SK-N-SH (cell line): ENCODE measurements at regions not wholly inside any gene's neighbourhood (a gene's known extent, or its start where the extent isn't known, plus 50 kb on each side); places are given as distances from the start of the nearest gene placed in this dataset.

Experiments
- CTCF ChIA-PET: fragments of 300-600, 350-600 bp; formaldehyde crosslinking; extraction: SDS; loops from one replicate; lab custom pipeline; 2021; lab: Yijun Ruan, JAX
- POLR2A ChIA-PET: fragments of 350-600 bp; sonication (Branson Sonifier 250); formaldehyde crosslinking; extraction: SDS; loops from one replicate; lab custom pipeline; 2020; ENCODE audit warnings: antibody characterized with exemption, inconsistent platforms; lab: Yijun Ruan, JAX
- DNase-seq: peaks from one replicate; pipeline ENCODE4 v3.0.0; 2012
- H2AFZ ChIP-seq: fragments of 200-600 bp; sonication (generic); 2 replicates; pipeline ENCODE4 v1.8.1; 2016; ENCODE audit warnings: antibody characterized with exemption, mild to moderate bottlenecking, low read depth
- H3F3A ChIP-seq: fragments of 200-600 bp; sonication (generic); replicated peaks from 2 replicates; pipeline ENCODE3; 2016; ENCODE audit warnings: antibody characterized with exemption, mild to moderate bottlenecking; ENCODE audit not compliant: insufficient read depth
- H3K27ac ChIP-seq, 2 experiments: fragments of 200-500 bp in 1 of 2; fragments of 200-600 bp in 1 of 2; sonication (Bioruptor generic) in 1 of 2; sonication (generic), shearing (Covaris generic) in 1 of 2; 2 replicates each; pipeline versions ENCODE4 v1.5.1 to v1.6.1; 2014 to 2016; ENCODE audit warnings: low read depth in 2 of 2, inconsistent platforms in 1 of 2, low read length in 1 of 2, mild to moderate bottlenecking in 1 of 2, mixed read lengths in 1 of 2
- H3K27me3 ChIP-seq: fragments of 200-600 bp; sonication (generic), shearing (Covaris generic); 2 replicates; pipeline ENCODE4 v1.6.1; 2016; ENCODE audit warnings: mixed run types; ENCODE audit not compliant: insufficient read depth
- H3K36me3 ChIP-seq, 2 experiments: fragments of 200-500 bp in 1 of 2; fragments of 200-600 bp in 1 of 2; sonication (Bioruptor generic) in 1 of 2; sonication (generic) in 1 of 2; replicated peaks in 1 of 2; 2 replicates each; pipeline versions ENCODE3 to v1.5.1; 2014 to 2016; ENCODE audit warnings: low read length in 1 of 2, mild to moderate bottlenecking in 1 of 2; ENCODE audit not compliant: insufficient read depth in 2 of 2, control insufficient read depth in 1 of 2
- H3K4me1 ChIP-seq, 2 experiments: fragments of 200-500 bp in 1 of 2; fragments of 200-600 bp in 1 of 2; sonication (Bioruptor generic) in 1 of 2; sonication (generic), shearing (Covaris generic) in 1 of 2; 2 replicates each; pipeline versions ENCODE4 v1.5.1 to v1.6.1; 2014 to 2016; ENCODE audit warnings: low read depth in 1 of 2, low read length in 1 of 2, mixed run types in 1 of 2; ENCODE audit not compliant: insufficient read depth in 2 of 2, control insufficient read depth in 1 of 2
- H3K4me2 ChIP-seq: fragments of 200-600 bp; sonication (generic), shearing (Covaris generic); 2 replicates; pipeline ENCODE4 v1.6.1; 2017; ENCODE audit warnings: mixed run types
- H3K4me3 ChIP-seq, 2 experiments: fragments of 200-500 bp in 1 of 2; fragments of 200-600 bp in 1 of 2; sonication (Bioruptor generic) in 1 of 2; sonication (generic), shearing (Covaris generic) in 1 of 2; 2 replicates each; pipeline versions ENCODE4 v1.5.1 to v1.8.1; 2014 to 2016; ENCODE audit warnings: low read depth in 2 of 2, inconsistent platforms in 1 of 2, low read length in 1 of 2, mild to moderate bottlenecking in 1 of 2, mixed read lengths in 1 of 2, moderate library complexity in 1 of 2
- H3K79me2 ChIP-seq: fragments of 200-600 bp; sonication (generic); 2 replicates; pipeline ENCODE4 v1.8.1; 2017; ENCODE audit warnings: mild to moderate bottlenecking; ENCODE audit not compliant: insufficient read depth
- H3K9ac ChIP-seq: fragments of 200-600 bp; sonication (generic); 2 replicates; pipeline ENCODE4 v1.6.1; 2017; ENCODE audit warnings: mixed run types
- H3K9me2 ChIP-seq: fragments of 200-600 bp; sonication (generic); 2 replicates; pipeline ENCODE4 v1.6.1; 2017; ENCODE audit warnings: mixed run types
- H3K9me3 ChIP-seq: fragments of 200-600 bp; sonication (generic); 2 replicates; pipeline ENCODE4 v1.6.1; 2017; ENCODE audit warnings: mixed run types, mild to moderate bottlenecking, moderate library complexity
- H4K20me1 ChIP-seq: fragments of 200-600 bp; sonication (generic); 2 replicates; pipeline ENCODE4 v1.6.1; 2017; ENCODE audit warnings: mild to moderate bottlenecking, mixed run types; ENCODE audit not compliant: insufficient read depth
- EP300 ChIP-seq, 2 experiments: IDR thresholded peaks; 2 replicates each; pipeline versions ENCODE4 v1.4.0 to v1.6.1; 2012; ENCODE audit warnings: borderline replicate concordance in 1 of 2, low read depth in 1 of 2, low read length in 1 of 2
- GATA2 ChIP-seq: sonication (generic); formaldehyde crosslinking; IDR thresholded peaks from 2 replicates; pipeline ENCODE4 v1.5.0; 2020; ENCODE audit warnings: mild to moderate bottlenecking, missing genetic modification reagents
- JUND ChIP-seq: IDR thresholded peaks from 2 replicates; pipeline ENCODE4 v1.4.0; 2012
- MXI1 ChIP-seq: IDR thresholded peaks from 2 replicates; pipeline ENCODE4 v1.6.1; 2012; ENCODE audit warnings: mild to moderate bottlenecking, low read depth, low read length, improper control_type of control experiment
- POLR2AphosphoS5 ChIP-seq: IDR thresholded peaks from 2 replicates; pipeline ENCODE4 v1.6.1; 2012; ENCODE audit warnings: low read depth, low read length
- RCOR1 ChIP-seq: fragments of 150-350 bp; IDR thresholded peaks from 2 replicates; pipeline ENCODE4 v1.6.1; 2017; ENCODE audit warnings: antibody characterized with exemption, low read length
- REST ChIP-seq: IDR thresholded peaks from 2 replicates; pipeline ENCODE4 v1.6.1; 2012; ENCODE audit warnings: mild to moderate bottlenecking, low read depth, low read length, moderate library complexity
- RFX5 ChIP-seq: IDR thresholded peaks from 2 replicates; pipeline ENCODE4 v1.6.1; 2012; ENCODE audit warnings: mild to moderate bottlenecking, improper control_type of control experiment, low read length
- RXRA ChIP-seq: IDR thresholded peaks from 2 replicates; pipeline ENCODE4 v1.4.0; 2012; ENCODE audit warnings: low read depth, mild to moderate bottlenecking, borderline replicate concordance
- TCF12 ChIP-seq: IDR thresholded peaks from 2 replicates; pipeline ENCODE4 v1.4.0; 2012
- TEAD4 ChIP-seq: IDR thresholded peaks from 2 replicates; pipeline ENCODE4 v1.4.0; 2012; ENCODE audit warnings: mild to moderate bottlenecking, borderline replicate concordance; ENCODE audit not compliant: insufficient read depth
- USF1 ChIP-seq: IDR thresholded peaks from 2 replicates; pipeline ENCODE4 v1.4.0; 2012; ENCODE audit warnings: low read depth, borderline replicate concordance
- YY1 ChIP-seq: IDR thresholded peaks from 2 replicates; pipeline ENCODE4 v1.4.0; 2012; ENCODE audit warnings: low read depth, mild to moderate bottlenecking
- ZBTB33 ChIP-seq: IDR thresholded peaks from 2 replicates; pipeline ENCODE4 v1.4.0; 2012; ENCODE audit warnings: low read depth, borderline replicate concordance
- WGBS: methylation state at CpG from one replicate; pipeline ENCODE4 v1.1.6; 2017; ENCODE audit warnings: low lambda C conversion rate; 5-methylcytosine and 5-hydroxymethylcytosine counted together

- TF ChIP-seq EP300 (IDR thresholded peaks at IDR 0.05; ENCODE audit: borderline replicate concordance in 1 of 2, low read depth in 1 of 2, low read length in 1 of 2) = no peak
- no peak for TF ChIP-seq TEAD4
- no peak for TF ChIP-seq TCF12
- TF ChIP-seq JUND = no peak
- Histone ChIP-seq H3F3A (no peaks in the 10 kb centered on the region), H3K4me2 (no peak overlapping the region), H3K9ac (no peak overlapping the region), H3K9me3 (no peaks in the 10 kb centered on the region), H3K4me3 (no peak overlapping the region), H4K20me1 (no peaks in the 10 kb centered on the region), H3K36me3 (no peaks in the 10 kb centered on the region), H3K79me2 (no peaks in the 10 kb centered on the region), H3K27me3 (no peaks in the 10 kb centered on the region), H3K9me2 (no peaks in the 10 kb centered on the region), H3K4me1 (no peaks in the 10 kb centered on the region), H2AFZ (no peak overlapping the region), H3K27ac (no peak overlapping the region)
- no peak for DNase-seq
- 0% methylated on average over 5 of the region's 6 CpGs for WGBS
- ChIA-PET CTCF (interaction anchor here (1.1 to 1.5 kb wide), 2 partner anchors 129 to 209 kb away, joined by 3 read pairs; no protein-coding TSS in a partner anchor), POLR2A (no interaction called here)
These were observed 1723.6 kb downstream of the TP53TG3F start for GRCh38 chr16:35182943-35183550.

DNA sequence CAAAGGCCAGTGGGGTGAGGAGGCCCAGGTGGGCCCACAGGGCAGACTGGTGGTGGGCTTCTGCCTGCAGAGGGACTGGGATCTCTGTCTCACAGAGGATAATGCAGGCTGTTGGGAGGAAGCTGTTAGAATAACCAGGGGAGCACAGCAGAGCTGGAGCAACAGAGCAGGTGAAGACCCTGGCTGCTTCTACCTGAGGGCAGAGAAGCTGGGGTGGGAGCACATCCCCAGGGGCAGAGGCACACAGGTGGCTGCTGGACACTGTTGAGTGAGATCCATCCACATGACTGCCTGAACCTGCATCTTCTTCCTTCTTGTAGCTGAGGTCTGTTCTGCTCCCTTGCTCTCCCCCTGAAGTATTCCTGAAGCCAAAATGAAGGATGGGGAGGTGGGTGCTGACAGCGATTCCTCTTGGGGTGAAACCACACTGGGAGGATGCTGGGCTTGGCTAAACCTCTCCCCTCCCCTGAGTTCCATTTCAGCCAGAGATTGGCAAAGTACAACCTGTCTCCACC, 1725.0 kb downstream of the TP53TG3F start:
- WGBS = 0% methylated on average over 1 of the region's 1 CpG
- H3K9me2 ChIP-seq = no peaks in the 10 kb centered on the region
- ChIA-PET POLR2A (no interaction called here), CTCF (interaction anchor here (1.5 kb wide), 1 partner anchor 127 kb away, joined by 3 read pairs; no protein-coding TSS in a partner anchor)
- no peaks in the 10 kb centered on the region for H3K27me3 ChIP-seq
- no peaks in the 10 kb centered on the region for H3K9me3 ChIP-seq
- no peaks in the 10 kb centered on the region for H3K4me1 ChIP-seq
- no peak overlapping the region for H3K4me3 ChIP-seq
- no peak for DNase-seq
- no peaks in the 10 kb centered on the region for H3F3A ChIP-seq
- TF ChIP-seq RFX5 = no peak
- TF ChIP-seq RXRA = no peak
- TF ChIP-seq TCF12 = no peak
- TF ChIP-seq USF1 = no peak
- H3K36me3 ChIP-seq = no peaks in the 10 kb centered on the region
- H2AFZ ChIP-seq = no peak overlapping the region
- no peaks in the 10 kb centered on the region for H4K20me1 ChIP-seq
- H3K27ac ChIP-seq = no peak overlapping the region
- no peaks in the 10 kb centered on the region for H3K79me2 ChIP-seq
- H3K9ac ChIP-seq = no peak overlapping the region
- H3K4me2 ChIP-seq = no peak overlapping the region

- Histone ChIP-seq H3K4me1 (no peaks in the 10 kb centered on the region), H3K27me3 (no peaks in the 10 kb centered on the region), H3K9me3 (no peaks in the 10 kb centered on the region), H3K4me3 (no peak overlapping the region), H3K9me2 (no peaks in the 10 kb centered on the region), H2AFZ (no peak overlapping the region), H3K36me3 (no peaks in the 10 kb centered on the region), H3K4me2 (no peak overlapping the region), H4K20me1 (no peaks in the 10 kb centered on the region), H3K9ac (no peak overlapping the region), H3K79me2 (no peaks in the 10 kb centered on the region), H3F3A (no peaks in the 10 kb centered on the region), H3K27ac (no peak overlapping the region)
- CTCF ChIA-PET = no interaction called here
- POLR2A ChIA-PET = no interaction called here
- no peak for DNase-seq
- WGBS = 0% methylated on average over 2 of the region's 3 CpGs
- no peak for TF ChIP-seq ZBTB33
- no peak for TF ChIP-seq REST
- no peak for TF ChIP-seq MXI1
- no peak for TF ChIP-seq RCOR1
- TF ChIP-seq GATA2 (CRISPR knock-in tag) = no peak
- TF ChIP-seq EP300 (IDR thresholded peaks at IDR 0.05; ENCODE audit: borderline replicate concordance in 1 of 2, low read depth in 1 of 2, low read length in 1 of 2) = no peak
- no peak for TF ChIP-seq YY1
- TF ChIP-seq POLR2AphosphoS5 = no peak
These were observed 1726.1 kb downstream of the TP53TG3F start for GRCh38 chr16:35185366-35186044.
